ENCODE measurements at regions not wholly inside any gene's neighbourhood (a gene's known extent, or its start where the extent isn't known, plus 50 kb on each side); places are given as distances from the start of the nearest gene placed in this dataset.

DNA sequence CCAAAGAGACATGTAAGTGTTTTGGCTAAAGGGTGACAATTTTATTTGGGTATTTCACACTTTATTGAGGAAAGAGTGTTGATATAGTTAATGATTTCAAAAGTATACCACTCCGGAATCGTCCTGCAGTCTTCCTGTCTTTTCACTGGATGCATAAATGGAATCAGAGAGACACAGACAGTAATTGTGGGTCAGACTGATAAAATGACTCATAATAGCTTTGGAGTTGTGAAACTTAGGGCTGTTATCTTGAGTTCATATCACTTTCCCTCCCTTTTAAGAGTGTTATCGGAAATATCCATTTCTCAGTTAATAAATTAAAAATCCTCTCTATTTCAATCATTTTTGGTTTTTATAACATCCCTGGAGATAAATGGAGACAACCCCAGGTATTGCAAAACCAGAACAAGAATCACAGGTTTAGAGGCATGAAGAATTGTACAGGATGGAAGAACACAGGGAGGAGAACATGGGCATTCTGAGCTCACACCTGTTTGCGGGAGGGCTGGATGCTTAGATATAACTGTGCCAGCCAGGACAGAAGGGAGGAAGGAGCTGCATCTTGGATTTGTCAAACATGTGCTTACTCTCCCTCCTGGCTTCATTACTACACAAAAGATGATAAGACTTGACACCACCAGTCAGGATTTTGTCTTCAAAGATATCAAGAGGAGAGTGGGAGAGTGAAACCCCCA lies 185.4 kb downstream of the LMO4 start:
- intact Hi-C loops (cut with micrococcal nuclease; ENCODE audit: unreplicated experiment): no loop called here
- ChIA-PET CTCF (no interaction called here), POLR2A (no interaction called here)
- H3K9me3 Mint-ChIP-seq (ENCODE audit: unreplicated experiment): no peaks in the 10 kb centered on the region
- Histone ChIP-seq H3K36me3 (ENCODE audit: control insufficient read depth, insufficient read depth, low read length) (no peaks in the 10 kb centered on the region), H3K4me1 (peaks cover 6% of the 10 kb centered on the region; the same call in 1 of the 2 replicates), H3K4me3 (ENCODE audit: low read depth, low read length) (no peak overlapping the region), H3K27me3 (replicated peaks; ENCODE audit: control insufficient read depth, insufficient read depth, low read length) (no peaks in the 10 kb centered on the region), H3K9me3 (no peaks in the 10 kb centered on the region)
- H3K4me3 Mint-ChIP-seq (ENCODE audit: unreplicated experiment): no peak overlapping the region
- BruUV-seq (replicated peaks): no TSS peak
- TF ChIP-seq, protein P1, sequence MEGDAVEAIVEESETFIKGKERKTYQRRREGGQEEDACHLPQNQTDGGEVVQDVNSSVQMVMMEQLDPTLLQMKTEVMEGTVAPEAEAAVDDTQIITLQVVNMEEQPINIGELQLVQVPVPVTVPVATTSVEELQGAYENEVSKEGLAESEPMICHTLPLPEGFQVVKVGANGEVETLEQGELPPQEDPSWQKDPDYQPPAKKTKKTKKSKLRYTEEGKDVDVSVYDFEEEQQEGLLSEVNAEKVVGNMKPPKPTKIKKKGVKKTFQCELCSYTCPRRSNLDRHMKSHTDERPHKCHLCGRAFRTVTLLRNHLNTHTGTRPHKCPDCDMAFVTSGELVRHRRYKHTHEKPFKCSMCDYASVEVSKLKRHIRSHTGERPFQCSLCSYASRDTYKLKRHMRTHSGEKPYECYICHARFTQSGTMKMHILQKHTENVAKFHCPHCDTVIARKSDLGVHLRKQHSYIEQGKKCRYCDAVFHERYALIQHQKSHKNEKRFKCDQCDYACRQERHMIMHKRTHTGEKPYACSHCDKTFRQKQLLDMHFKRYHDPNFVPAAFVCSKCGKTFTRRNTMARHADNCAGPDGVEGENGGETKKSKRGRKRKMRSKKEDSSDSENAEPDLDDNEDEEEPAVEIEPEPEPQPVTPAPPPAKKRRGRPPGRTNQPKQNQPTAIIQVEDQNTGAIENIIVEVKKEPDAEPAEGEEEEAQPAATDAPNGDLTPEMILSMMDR (IDR thresholded peaks at IDR 0.05; ENCODE audit: insufficient read depth in 1 of 2, low read depth in 1 of 2, low read length in 1 of 2, severe bottlenecking in 1 of 2, unreplicated experiment in 1 of 2): no peak
- DNase-seq: no peak
- H3K4me1 Mint-ChIP-seq (ENCODE audit: low read depth, unreplicated experiment): peaks cover 8% of the 10 kb centered on the region
- H3K27me3 Mint-ChIP-seq (ENCODE audit: insufficient read depth, unreplicated experiment): no peaks in the 10 kb centered on the region
- no peaks in the 10 kb centered on the region for H3K36me3 Mint-ChIP-seq (ENCODE audit: insufficient read depth, unreplicated experiment)
- no peak overlapping the region for H3K27ac Mint-ChIP-seq (ENCODE audit: unreplicated experiment)

DNA sequence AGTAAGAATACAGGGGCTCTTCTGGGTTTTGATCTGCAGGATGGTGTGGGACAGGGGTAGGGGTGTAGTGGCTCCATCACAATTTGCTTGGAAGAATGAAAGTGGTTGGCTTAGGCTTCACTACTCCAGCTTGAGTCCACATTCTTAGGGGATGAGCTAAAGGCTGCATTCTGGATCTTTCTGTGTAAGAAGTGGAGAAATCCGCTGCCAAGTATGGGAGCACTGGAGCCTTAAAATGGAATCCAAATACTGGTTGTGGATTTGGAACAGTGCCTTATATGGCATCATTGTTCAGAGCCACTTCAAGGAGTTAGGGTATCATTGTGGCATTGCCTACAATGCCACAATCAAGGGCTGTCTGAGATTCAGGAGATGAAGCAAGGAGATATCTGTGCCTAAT lies 187.1 kb downstream of the LMO4 start:
- H3K9me3 Mint-ChIP-seq (ENCODE audit: unreplicated experiment): no peaks in the 10 kb centered on the region
- Histone ChIP-seq H3K4me3 (ENCODE audit: low read depth, low read length) (no peak overlapping the region), H3K27me3 (replicated peaks; ENCODE audit: control insufficient read depth, insufficient read depth, low read length) (no peaks in the 10 kb centered on the region), H3K9me3 (no peaks in the 10 kb centered on the region), H3K4me1 (peaks cover 6% of the 10 kb centered on the region; the same call in 1 of the 2 replicates), H3K36me3 (ENCODE audit: control insufficient read depth, insufficient read depth, low read length) (no peaks in the 10 kb centered on the region)
- CTCF ChIA-PET: no interaction called here
- intact Hi-C loops (cut with micrococcal nuclease; ENCODE audit: unreplicated experiment): no loop called here
- no peak for DNase-seq
- peaks cover 8% of the 10 kb centered on the region for H3K4me1 Mint-ChIP-seq (ENCODE audit: low read depth, unreplicated experiment)
- POLR2A ChIA-PET: no interaction called here
- no peaks in the 10 kb centered on the region for H3K27me3 Mint-ChIP-seq (ENCODE audit: insufficient read depth, unreplicated experiment)
- TF ChIP-seq, protein P1 (IDR thresholded peaks at IDR 0.05; ENCODE audit: insufficient read depth in 1 of 2, low read depth in 1 of 2, low read length in 1 of 2, severe bottlenecking in 1 of 2, unreplicated experiment in 1 of 2): no peak
- H3K36me3 Mint-ChIP-seq (ENCODE audit: insufficient read depth, unreplicated experiment): no peaks in the 10 kb centered on the region
- no TSS peak for BruUV-seq (replicated peaks)
- no peak overlapping the region for H3K27ac Mint-ChIP-seq (ENCODE audit: unreplicated experiment)
- H3K4me3 Mint-ChIP-seq (ENCODE audit: unreplicated experiment): no peak overlapping the region

DNA sequence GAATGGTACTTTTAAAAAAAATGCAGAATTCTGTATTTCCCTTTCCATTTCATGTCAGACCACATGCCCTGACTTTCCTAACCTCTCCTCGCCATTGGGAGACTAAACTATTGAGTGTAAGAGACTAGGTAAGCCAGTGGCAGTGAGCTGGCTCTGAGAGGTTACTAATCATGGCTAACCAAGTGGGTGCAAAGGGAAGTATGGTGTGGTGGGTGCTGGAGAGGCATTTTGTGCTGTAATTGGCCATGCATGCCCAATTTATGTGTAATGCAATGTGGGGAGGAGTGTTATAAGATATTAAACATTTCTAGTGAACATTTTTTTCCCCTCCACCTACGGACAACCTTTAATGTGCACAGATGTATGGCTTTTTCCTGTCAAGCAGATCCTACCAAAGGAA lies 190.1 kb downstream of the LMO4 start:
- intact Hi-C loops (cut with micrococcal nuclease; ENCODE audit: unreplicated experiment): no loop called here
- H3K27ac Mint-ChIP-seq (ENCODE audit: unreplicated experiment): no peak overlapping the region
- no TSS peak for BruUV-seq (replicated peaks)

More for the DNA sequence above, 190.1 kb downstream of the LMO4 start:
- Mint-ChIP-seq H3K27me3 (ENCODE audit: insufficient read depth, unreplicated experiment) (no peaks in the 10 kb centered on the region), H3K36me3 (ENCODE audit: insufficient read depth, unreplicated experiment) (no peaks in the 10 kb centered on the region), H3K9me3 (ENCODE audit: unreplicated experiment) (no peaks in the 10 kb centered on the region), H3K4me1 (ENCODE audit: low read depth, unreplicated experiment) (peaks cover 8% of the 10 kb centered on the region), H3K4me3 (ENCODE audit: unreplicated experiment) (no peak overlapping the region)
- Histone ChIP-seq H3K4me3 (ENCODE audit: low read depth, low read length) (no peak overlapping the region), H3K36me3 (ENCODE audit: control insufficient read depth, insufficient read depth, low read length) (no peaks in the 10 kb centered on the region), H3K4me1 (peaks cover 5% of the 10 kb centered on the region; the same call in 1 of the 2 replicates), H3K9me3 (no peaks in the 10 kb centered on the region), H3K27me3 (replicated peaks; ENCODE audit: control insufficient read depth, insufficient read depth, low read length) (no peaks in the 10 kb centered on the region)
- no peak for DNase-seq
- ChIA-PET CTCF (no interaction called here), POLR2A (no interaction called here)
- TF ChIP-seq, protein P1 (IDR thresholded peaks at IDR 0.05; ENCODE audit: insufficient read depth in 1 of 2, low read depth in 1 of 2, low read length in 1 of 2, severe bottlenecking in 1 of 2, unreplicated experiment in 1 of 2): no peak

Data from Caco-2 (cell line).